ENCODE measurements at regions not wholly inside any gene's neighbourhood (a gene's known extent, or its start where the extent isn't known, plus 50 kb on each side); places are given as distances from the start of the nearest gene placed in this dataset.
"Not testable (repeated sequence)": the region's sequence is repeated elsewhere in the genome, so short reads cannot be mapped to it uniquely, and the experiment has no call there.

DNA sequence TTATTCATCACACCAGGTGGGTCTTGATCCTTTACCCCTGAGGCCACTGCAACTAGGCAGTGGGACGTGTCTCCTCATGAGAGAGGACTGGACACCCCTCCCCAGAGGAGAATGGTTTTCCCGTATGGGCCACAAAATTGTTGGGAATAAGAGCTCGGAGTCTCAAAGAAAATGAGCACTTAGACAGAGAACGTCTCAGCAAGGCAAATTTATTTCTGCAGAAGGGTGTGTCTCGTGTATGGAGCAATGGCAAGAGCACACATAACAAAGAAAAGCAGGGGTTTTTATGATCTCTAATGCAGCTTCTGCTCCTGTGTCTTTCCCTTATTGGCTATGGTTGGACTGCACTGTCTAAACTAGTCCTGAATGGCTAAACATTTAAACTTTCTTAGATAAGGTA, 803.5 kb downstream of the PLOD2 start:
- DNase-seq = no peak

DNA sequence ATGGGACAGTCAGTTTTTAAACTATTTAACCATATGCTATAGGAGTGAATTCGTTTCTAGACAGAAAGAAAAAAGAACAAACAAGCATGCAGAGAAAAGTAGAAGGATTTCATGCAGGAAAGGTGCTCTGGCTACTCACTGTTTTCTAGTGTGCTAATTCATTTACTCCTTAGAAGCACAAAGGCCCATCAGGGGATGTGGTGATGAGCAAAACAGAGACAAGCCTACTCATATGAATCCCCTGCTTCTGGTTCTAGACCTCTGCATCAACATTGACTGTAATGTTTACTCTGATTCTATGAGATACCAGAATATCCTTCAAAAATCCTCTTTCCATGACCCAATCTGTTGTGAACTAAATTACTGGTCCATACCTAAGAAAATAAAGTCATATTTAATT, 801.9 kb downstream of the PLOD2 start:
- DNase-seq = no peak

DNA sequence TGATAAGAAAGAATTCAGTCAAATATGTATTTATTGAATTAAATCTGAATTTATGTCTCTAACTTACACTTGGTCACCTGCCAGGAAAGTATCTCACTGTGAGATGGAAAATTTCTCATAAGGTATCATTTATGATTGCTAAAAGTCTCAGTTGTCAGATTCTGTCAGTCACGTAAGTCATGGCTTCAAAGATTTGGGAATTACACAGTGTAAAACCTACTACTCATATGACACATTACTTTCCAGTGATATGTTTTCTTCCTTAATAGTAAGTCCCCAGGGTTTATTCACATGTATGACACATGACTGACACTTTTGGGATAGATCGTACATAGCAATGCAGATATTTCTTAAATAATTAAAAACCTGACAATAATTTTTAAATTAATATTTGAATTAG, 792.2 kb downstream of the PLOD2 start:
- DNase-seq = no peak

DNA sequence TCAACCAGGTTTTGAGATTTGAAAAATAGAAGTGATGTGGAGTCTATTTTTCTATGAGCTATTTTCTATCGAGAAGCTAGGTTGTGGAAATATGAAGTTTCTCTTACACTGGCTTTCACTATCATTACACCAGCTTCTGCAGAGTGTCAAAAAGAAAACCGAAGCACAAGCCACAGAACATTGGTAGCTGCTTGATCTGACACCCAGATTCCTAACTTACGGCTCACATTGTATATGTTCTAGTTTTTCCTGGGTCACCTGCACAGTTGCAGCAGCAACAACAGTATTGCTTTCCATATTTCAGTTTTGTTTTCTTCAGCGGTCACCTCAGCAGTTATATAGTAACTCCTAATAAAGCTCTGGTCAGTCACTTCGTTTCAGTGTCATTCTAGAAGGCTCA, 790.1 kb downstream of the PLOD2 start:
- no peak for DNase-seq

DNA sequence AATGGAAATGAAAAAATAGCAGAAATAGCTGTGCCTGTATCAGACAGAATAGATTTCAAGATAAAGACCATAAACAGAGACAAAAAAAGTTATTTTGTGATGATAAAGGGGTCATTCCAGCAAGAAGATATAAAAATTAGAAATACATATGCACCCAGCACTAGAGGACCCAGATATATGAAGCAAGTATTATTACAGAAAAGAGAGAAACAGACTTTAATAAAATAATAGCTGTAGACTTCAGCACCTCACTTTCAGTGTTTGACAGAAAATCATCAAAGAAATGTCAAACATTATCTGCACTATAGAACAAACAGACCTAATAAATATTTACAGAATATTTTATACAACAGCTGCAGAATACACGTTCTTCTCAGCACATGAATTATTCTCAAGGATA, 783.7 kb downstream of the PLOD2 start:
- no peak for DNase-seq

DNA sequence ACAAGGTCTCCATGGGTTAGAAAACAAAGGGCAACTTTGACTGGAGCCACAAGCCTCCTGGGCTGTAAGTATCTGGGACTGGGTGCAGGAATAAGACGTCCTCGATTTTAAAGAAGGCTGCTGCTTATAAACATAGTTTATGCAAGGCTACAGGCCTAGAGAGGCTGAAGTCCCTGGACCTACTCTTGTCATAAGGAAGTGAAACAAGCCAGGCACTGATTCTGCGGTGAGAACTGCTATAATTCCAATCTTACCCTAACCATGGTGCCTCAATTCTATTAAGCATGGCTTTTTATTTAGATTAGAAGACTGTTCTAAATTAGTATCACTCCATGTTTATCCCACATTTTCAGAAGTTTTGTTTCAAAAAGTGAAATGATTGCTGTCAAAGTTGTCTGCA, 777.6 kb downstream of the PLOD2 start:
- DNase-seq = no peak

DNA sequence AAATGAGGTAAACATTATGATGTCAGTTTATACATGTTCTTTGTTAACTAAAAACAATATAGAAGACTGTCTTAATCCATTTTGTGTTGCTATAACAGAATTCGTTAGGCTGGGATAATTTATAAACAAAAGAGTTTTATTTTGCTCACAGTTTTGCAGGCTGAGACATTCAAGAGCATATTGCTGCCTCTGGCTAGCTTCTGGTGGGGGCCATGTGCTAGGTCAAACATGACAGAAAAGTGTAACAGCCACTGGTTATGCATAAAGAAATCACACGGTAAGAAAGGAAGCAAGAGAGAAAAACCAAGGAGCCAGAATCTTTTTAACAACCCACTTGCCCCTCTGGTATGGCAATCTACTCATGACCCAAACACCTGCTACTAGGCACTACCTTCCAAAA, 776.7 kb downstream of the PLOD2 start:
- no peak for DNase-seq

DNA sequence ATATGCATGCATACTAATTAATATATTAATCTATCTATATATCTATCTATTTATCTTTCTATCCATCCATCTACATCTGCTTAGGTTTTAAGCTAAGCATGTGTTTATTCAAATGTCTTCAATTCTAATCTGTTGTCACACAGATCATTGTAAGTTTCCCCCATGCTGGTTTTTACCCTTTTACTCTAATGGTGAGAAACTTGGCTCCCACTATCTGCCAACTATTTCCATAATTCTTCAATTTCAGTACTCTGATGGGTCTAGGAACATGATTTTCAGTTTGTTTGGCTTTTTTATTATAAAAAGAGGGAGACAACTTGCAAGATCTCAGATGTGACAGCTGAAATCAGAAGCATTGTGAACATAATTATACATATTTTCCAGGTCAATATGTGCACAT, 773.8 kb downstream of the PLOD2 start:
- no peak for DNase-seq

DNA sequence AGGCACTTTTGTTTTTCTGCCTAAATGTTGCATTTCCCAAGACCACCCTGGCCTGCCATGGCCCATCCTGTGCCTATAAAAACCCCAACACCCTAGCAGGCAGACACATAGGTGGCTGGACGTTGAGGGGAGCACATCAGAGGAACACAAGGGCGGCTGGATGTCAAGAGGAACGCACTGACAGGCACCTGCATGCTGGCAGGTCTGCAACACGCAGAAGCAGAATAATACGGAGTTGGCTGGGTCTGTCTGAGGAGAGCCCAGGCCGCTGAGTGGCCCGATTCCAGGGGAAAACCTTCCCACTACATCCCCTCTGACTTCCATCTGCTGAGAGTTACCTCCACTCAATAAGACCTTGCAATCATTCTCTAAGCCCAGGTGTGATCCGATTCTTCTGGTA, 765.6 kb downstream of the PLOD2 start:
- DNase-seq = no peak

DNA sequence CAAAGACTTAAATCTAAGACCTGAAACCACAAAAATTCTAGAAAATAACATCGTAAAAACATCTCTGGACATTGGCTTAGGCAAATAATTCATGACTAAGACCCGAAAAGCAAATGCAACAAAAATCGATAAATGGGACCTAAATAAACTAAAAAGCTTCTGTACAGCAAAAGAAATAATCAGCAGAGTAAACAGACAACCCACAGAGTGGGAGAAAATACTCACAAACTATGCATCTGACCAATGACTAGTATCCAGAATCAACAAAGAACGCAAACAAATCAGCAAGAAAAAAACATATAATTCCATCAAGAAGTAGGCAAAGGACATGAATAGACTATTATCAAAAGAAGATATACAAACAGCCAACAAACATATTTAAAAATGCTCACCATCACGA, 749.4 kb downstream of the PLOD2 start:
- no peak for DNase-seq

DNA sequence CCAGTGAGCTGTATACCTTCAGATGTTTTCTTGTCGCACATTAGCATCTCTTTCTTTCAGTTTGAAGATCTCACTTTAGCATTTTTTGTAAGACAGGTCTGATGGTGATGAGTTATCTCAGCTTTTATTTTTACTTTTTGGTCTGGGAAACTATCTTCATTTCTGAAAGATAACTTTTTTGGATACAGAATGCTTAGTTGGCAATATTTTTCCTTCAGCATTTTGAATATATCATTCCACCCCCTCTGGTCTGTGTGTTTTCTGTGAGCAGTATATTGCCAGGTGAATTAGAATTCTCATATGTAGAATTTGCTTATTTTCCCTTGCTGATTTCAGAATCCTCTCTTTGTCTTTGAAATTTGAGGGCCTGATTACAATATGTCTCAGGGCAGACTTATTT, 743.3 kb downstream of the PLOD2 start:
- DNase-seq = no peak

DNA sequence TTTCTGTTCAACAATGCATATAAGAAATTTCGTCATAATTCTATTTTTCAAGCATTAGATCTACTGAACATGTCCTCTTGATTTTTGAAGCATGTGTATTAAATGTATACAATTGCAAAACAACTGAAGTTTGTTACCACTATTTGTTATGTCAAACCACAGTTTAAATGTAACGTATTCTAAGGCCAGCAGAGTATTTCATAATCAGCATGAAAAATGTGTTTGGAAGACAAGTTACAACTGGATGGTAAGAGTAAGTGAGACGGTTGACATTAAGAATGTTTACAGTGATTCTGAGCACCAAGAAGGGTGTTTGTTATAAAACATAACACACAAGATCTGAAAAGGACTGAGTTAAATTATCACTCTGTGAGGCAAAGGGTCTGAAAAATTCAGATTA, 738.4 kb downstream of the PLOD2 start:
- DNase-seq = no peak

DNA sequence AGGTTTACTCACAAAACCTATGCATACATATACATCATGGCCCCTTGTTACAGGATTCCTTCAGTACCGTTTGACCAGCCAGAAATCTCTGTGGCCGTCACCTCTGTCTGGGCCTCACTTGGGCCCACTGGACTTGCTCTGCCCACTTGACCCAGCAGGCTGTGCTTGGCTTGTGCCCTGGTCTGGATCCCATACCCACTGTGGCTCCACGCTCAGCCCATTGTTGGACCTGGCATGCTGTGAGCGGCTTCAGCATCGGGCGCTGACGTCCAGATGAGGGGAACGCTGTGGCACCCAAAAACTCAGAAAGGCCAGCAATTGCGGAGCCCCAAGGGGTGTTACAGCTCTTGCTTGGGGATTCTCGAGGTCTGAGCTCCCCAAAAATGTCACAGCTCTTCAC, 733.6 kb downstream of the PLOD2 start:
- no peak for DNase-seq

DNA sequence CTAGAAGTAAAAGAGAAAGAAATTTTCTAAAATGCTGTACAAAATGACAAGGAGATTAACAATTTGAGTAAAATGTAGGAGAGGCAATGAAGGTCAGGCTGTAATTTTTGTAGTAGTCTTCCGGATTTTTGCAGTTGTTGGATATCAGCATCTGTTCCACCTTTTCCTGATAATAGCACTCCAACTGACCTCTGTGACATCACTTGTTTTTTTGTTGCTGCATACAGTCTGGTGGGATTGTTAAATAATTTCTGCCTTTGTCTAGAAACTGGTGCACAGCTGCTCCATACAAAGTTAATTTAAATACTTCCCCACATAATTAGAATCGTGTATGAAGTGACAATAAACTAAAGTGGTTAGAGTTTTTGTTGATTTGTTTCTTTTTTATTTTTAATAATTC, 731.4 kb downstream of the PLOD2 start:
- no peak for DNase-seq

DNA sequence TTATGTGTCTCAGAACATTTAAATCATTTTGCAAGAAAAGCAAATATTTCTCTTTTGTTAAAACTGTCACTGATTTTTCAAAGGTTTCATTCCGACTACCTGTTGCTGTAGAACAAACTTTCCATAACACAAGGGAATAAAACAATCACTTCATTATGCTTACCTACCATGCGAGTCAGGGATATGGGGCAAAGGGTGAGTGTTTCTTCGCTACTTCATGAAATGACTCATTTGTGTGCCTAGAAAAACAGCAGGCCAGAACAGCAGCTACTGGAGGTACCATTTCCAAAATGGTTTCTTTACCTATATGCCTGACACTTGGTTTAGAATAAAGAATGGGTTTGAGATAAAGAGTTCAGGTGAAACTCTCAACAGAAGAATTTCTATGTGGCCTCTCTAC, 712.5 kb downstream of the PLOD2 start:
- no peak for DNase-seq

DNA sequence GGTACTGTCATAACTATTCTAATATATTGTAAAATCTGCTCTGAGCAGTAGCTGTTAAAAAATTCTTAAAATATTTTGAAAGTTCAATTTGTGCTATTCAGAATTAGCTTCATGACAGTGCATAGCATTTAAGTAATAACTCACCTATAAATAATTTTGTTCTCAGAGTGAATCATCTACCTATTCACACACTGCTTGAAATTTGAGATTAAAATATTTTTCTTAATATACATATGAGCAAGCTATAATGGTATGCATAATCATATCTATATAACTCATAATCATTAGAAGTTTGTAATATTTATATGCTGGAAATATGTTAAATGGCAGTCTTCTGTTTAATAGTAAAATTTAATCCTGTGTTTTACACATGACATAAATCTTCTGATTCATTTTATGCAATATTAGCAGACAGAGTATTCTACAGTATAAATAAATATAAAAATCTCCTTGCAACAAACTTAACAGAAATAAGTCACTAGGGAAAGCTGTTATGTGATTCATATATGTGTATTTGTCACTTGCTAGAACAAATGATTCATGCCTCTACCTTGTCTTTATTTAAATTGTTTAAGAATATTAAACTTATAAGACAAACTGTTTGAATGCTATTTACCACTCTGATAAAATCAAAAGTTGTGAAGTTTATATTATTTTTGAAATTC, 710.8 kb downstream of the PLOD2 start:
- DNase-seq = no peak

DNA sequence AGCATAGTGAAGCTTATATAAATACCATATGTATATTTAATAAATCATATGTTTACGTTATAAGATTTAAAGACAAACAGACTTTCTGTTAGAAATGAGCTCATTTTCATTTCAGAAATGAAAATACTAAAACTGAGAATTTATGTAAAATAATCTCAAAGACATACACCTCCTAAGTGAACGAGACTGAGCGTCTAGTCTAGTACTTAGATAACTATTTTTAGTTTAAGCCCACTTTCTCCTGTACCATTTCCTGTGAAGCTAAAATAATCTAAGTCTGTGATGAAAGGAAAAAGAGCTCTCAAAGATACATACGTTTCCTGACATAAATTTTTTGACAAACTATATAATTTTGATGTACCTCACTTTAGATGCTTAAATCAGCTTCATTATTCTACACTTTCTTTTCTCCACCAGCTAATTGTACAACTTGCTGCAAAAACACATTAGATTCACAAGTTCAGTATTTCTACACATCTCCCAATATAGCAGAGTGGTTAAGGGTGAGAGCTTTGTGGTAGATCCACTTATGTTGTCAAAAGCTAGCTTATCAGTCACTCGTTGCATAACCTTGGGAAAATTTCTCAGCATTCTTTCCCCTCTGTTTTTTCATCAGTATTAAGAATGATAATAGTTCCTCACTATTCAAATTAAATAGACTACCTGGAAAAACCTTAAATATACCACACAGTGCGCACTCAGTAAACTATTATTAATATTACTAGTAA, 703.0 kb downstream of the PLOD2 start:
- no peak for DNase-seq

DNA sequence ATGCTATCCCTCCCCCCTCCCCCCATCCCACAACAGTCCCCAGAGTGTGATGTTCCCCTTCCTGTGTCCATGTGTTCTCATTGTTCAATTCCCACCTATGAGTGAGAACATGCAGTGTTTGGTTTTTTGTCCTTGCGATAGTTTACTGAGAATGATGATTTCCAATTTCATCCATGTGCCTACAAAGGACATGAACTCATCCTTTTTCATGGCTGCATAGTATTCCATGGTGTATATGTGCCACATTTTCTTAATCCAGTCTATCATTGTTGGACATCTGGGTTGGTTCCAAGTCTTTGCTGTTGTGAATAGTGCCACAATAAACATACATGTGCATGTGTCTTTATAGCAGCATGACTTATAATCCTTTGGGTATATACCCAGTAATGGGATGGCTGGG, 701.3 kb downstream of the PLOD2 start:
- DNase-seq = not testable (repeated sequence)

DNA sequence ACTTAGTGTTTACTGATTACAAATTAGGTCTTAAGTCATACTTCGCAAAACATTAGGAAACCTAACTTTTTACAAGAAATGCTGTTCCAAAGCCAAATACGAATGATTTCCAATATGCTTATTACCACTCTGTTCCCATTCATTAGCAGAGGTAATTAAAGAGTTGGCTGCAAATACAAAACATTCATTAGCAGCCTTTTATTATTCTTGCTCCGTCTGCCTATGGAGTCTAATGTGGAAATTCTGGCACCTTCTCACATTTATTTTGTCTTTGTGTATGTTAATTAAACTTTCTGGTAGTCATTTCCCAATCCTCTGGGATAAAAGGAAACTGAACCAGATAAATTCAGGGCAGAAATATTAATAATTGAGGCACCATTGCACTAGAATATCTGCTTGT, 689.0 kb downstream of the PLOD2 start:
- DNase-seq = no peak

DNA sequence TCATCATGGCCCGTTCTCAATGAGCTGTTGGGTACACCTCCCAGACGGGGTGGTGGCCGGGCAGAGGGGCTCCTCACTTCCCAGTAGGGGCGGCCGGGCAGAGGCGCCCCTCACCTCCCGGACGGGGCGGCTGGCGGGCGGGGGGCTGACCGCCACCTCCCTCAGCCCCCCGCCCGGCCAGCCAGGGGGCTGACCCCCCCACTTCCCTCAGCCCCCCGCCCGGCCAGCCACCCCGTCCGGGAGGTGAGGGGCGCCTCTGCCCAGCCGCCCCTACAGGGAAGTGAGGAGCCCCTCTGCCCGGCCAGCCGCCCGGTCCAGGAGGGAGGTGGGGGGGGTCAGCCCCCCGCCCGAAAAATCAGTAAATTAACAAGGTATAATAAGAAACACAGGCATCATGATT, 678.2 kb downstream of the PLOD2 start:
- not testable (repeated sequence) for DNase-seq

DNA sequence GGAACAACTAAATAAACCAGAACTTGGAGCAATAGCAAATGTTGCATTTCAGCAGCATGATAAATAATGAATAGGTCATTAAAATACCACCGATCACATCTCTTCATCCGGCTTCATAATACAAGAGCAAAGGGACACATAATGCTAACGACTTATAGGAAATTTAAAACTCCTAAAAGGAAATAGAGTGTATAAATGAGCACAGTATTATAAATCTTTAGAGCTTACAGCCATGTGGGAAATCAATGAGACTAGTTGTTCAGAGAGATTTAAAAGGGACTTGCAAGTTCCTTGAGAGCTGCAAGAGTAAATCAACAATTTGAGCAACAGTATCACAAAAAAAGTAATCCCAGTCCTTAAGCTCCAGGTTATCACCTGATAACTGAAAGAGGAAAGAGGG, 677.0 kb downstream of the PLOD2 start:
- no peak for DNase-seq

DNA sequence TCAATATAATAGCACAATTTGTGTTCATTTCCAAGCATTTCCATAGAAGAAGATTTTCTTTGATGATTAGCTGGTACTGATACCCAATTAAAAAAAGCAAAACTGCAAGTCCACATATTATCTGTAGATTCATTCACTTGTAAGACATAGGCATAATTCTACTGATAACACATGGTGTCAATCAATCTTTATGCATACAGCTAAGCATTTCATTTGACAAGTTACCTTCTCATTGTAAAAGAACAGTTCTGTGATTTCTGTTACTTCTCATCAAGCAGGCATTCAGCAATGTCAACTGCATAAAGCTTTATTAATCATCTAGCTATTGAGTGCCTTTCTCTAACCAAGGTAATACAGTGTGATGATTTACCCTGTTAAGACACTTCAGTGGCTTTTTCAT, 672.0 kb downstream of the PLOD2 start:
- no peak for DNase-seq

DNA sequence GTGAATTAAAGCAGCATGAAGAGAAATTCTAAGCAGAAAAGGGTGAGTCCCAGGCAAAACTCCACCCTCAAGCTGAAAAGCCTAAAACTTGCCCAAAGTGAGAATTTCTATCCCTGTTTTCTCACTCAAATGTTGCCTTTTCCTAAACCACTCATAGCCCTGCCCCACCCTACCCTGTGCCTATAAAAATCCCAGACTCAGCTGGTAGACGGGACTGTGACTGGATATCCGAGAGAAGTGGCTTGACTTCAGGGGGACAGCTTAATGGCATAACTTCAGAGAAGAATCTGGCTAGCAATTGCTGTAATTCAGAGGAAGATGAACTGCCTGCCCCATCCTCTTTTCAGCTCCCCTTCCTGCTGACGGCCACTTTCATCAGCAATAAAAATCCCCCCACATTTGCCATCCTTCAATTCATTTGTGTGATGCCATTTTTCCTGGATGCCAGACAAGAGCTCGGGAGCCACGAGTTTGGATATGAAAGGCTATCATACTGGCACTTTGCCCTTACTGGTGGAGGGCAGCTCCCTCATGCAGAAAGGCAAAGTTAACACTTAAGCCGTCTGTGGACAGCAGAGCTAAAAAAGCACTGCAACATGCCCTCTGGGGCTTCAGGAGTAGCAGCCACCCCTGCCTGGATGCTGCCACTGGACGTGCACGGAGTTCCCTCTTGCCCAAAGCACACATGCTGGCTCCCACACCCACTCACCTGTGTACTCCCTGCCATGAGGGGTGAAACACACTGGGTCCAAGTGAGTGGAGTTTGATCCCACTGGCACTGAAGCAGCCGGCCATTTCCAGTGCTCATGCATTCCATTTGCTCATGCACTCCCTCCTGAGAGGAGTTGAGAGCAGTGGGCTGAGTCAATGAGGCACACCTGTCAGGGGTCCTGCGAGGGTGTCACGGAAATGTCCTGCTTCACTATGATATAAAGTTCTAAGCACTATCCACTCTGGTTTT, 670.6 kb downstream of the PLOD2 start:
- DNase-seq = no peak

DNA sequence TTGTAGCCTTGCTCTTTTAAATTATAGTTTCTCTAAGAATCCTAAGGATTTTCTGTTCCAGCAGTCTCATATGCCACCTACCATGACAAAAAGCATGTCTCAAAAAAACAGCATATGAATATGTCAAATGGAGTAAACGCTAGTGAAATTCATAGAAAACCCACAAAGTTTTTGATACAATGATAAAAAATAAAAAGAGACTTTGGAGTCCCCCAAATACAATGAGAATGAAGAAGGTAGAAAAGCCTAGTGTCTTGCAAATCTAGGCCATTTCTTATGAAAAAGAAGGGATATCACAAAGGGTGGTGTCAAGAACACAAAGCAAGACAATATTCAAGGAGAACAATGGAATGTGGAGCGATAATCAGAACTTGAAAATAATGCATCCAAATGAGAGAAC, 668.5 kb downstream of the PLOD2 start:
- DNase-seq = no peak
